ENCODE measurements at regions not wholly inside any gene's neighbourhood (a gene's known extent, or its start where the extent isn't known, plus 50 kb on each side); places are given as distances from the start of the nearest gene placed in this dataset.

GRCh38 chr1:164384262-164384661, 174.7 kb upstream of the PBX1 start:
- H4K91ac ChIP-seq (ENCODE audit: low read length) = no peak overlapping the region
- no peaks in the 10 kb centered on the region for H3K9me3 ChIP-seq (ENCODE audit: control insufficient read depth, low read length)
- no peak overlapping the region for H3K23ac ChIP-seq (ENCODE audit: low read length in 2 of 2)
- no peaks in the 10 kb centered on the region for H3K4me1 ChIP-seq (ENCODE audit: control insufficient read depth, insufficient read depth, low read depth, low read length)
- no peak overlapping the region for H3K4me2 ChIP-seq (ENCODE audit: low read length, poor library complexity, severe bottlenecking)
- H4K8ac ChIP-seq (ENCODE audit: low read length) = no peak overlapping the region
- H2AFZ ChIP-seq (ENCODE audit: low read depth, low read length) = no peak overlapping the region
- H3K9ac ChIP-seq (ENCODE audit: low read length) = no peak overlapping the region
- H2BK5ac ChIP-seq (ENCODE audit: low read depth, low read length, poor library complexity, severe bottlenecking) = no peak overlapping the region
- H2BK12ac ChIP-seq (ENCODE audit: low read length in 2 of 2) = no peak overlapping the region
- no peak overlapping the region for H3K18ac ChIP-seq (ENCODE audit: low read depth in 1 of 2, low read length in 2 of 2)
- H3K4ac ChIP-seq (ENCODE audit: low read depth in 1 of 2, low read length in 2 of 2) = no peak overlapping the region
- H3K27ac ChIP-seq (ENCODE audit: low read length, poor library complexity, severe bottlenecking) = no peak overlapping the region
- no peak for DNase-seq
- no peak overlapping the region for H2BK15ac ChIP-seq (ENCODE audit: low read depth, poor library complexity, severe bottlenecking)
- H3K14ac ChIP-seq (ENCODE audit: low read length in 2 of 2) = no peak overlapping the region
- H3K4me3 ChIP-seq (ENCODE audit: insufficient read depth in 1 of 2, low read depth in 1 of 2, low read length in 2 of 2) = no peak overlapping the region
- WGBS = 96% methylated on average over 3 of the region's 3 CpGs
- H2AK5ac ChIP-seq (ENCODE audit: low read length, severe bottlenecking) = no peak overlapping the region
- peaks cover 0 to under 1% of the 10 kb centered on the region in 2 experiments for H3K27me3 ChIP-seq (ENCODE audit: control insufficient read depth in 1 of 2, insufficient read depth in 1 of 2, low read length in 2 of 2)
- H2BK120ac ChIP-seq (ENCODE audit: low read depth, low read length) = no peak overlapping the region
- no peaks in the 10 kb centered on the region for H3K79me1 ChIP-seq (replicated peaks; ENCODE audit: low read length, poor library complexity, severe bottlenecking)
- no peaks in the 10 kb centered on the region for H3K36me3 ChIP-seq (ENCODE audit: control insufficient read depth in 1 of 2, insufficient read depth in 2 of 2, low read depth in 1 of 2, low read length in 2 of 2)

GRCh38 chr1:164417016-164417704, 141.8 kb upstream of the PBX1 start:
- Histone ChIP-seq H3K79me1 (replicated peaks; ENCODE audit: low read length, poor library complexity, severe bottlenecking) (no peaks in the 10 kb centered on the region), H3K4ac (ENCODE audit: low read depth in 1 of 2, low read length in 2 of 2) (no peak overlapping the region), H2BK15ac (ENCODE audit: low read depth, poor library complexity, severe bottlenecking) (no peak overlapping the region), H3K23ac (ENCODE audit: low read length in 2 of 2) (no peak overlapping the region), H2BK5ac (ENCODE audit: low read depth, low read length, poor library complexity, severe bottlenecking) (no peak overlapping the region), H2BK120ac (ENCODE audit: low read depth, low read length) (no peak overlapping the region), H2AK5ac (ENCODE audit: low read length, severe bottlenecking) (no peak overlapping the region), H3K4me1 (ENCODE audit: control insufficient read depth, insufficient read depth, low read depth, low read length) (no peaks in the 10 kb centered on the region), H2AFZ (ENCODE audit: low read depth, low read length) (no peak overlapping the region), H3K18ac (ENCODE audit: low read depth in 1 of 2, low read length in 2 of 2) (no peak overlapping the region), H2BK12ac (ENCODE audit: low read length in 2 of 2) (no peak overlapping the region), H3K14ac (ENCODE audit: low read length in 2 of 2) (no peak overlapping the region), H3K4me3 (ENCODE audit: insufficient read depth in 1 of 2, low read depth in 1 of 2, low read length in 2 of 2) (no peak overlapping the region), H3K27ac (ENCODE audit: low read length, poor library complexity, severe bottlenecking) (no peak overlapping the region), H3K9ac (ENCODE audit: low read length) (no peak overlapping the region), H4K91ac (ENCODE audit: low read length) (no peak overlapping the region), H3K36me3 (ENCODE audit: control insufficient read depth in 1 of 2, insufficient read depth in 2 of 2, low read depth in 1 of 2, low read length in 2 of 2) (no peaks in the 10 kb centered on the region), H3K27me3 (ENCODE audit: control insufficient read depth in 1 of 2, insufficient read depth in 1 of 2, low read length in 2 of 2) (no peaks in the 10 kb centered on the region), H3K4me2 (ENCODE audit: low read length, poor library complexity, severe bottlenecking) (no peak overlapping the region), H4K8ac (ENCODE audit: low read length) (no peak overlapping the region), H3K9me3 (ENCODE audit: control insufficient read depth, low read length) (peaks cover 3% of the 10 kb centered on the region)
- DNase-seq = no peak
- WGBS = 43% methylated on average over 1 of the region's 2 CpGs

- H4K91ac ChIP-seq (ENCODE audit: low read length) = no peak overlapping the region
- H3K36me3 ChIP-seq (ENCODE audit: control insufficient read depth in 1 of 2, insufficient read depth in 2 of 2, low read depth in 1 of 2, low read length in 2 of 2) = no peaks in the 10 kb centered on the region
- H2BK15ac ChIP-seq (ENCODE audit: low read depth, poor library complexity, severe bottlenecking) = no peak overlapping the region
- no peaks in the 10 kb centered on the region for H3K79me1 ChIP-seq (replicated peaks; ENCODE audit: low read length, poor library complexity, severe bottlenecking)
- H3K4me3 ChIP-seq (ENCODE audit: insufficient read depth in 1 of 2, low read depth in 1 of 2, low read length in 2 of 2) = no peak overlapping the region
- no peaks in the 10 kb centered on the region for H3K27me3 ChIP-seq (ENCODE audit: control insufficient read depth in 1 of 2, insufficient read depth in 1 of 2, low read length in 2 of 2)
- no peak overlapping the region for H2AFZ ChIP-seq (ENCODE audit: low read depth, low read length)
- no peak overlapping the region for H3K9ac ChIP-seq (ENCODE audit: low read length)
- H3K9me3 ChIP-seq (ENCODE audit: control insufficient read depth, low read length) = no peaks in the 10 kb centered on the region
- H3K4me1 ChIP-seq (ENCODE audit: control insufficient read depth, insufficient read depth, low read depth, low read length) = no peaks in the 10 kb centered on the region
- no peak overlapping the region for H3K4me2 ChIP-seq (ENCODE audit: low read length, poor library complexity, severe bottlenecking)
- no peak overlapping the region for H2BK120ac ChIP-seq (ENCODE audit: low read depth, low read length)
- 90% methylated on average over 1 of the region's 1 CpG for WGBS
- no peak overlapping the region for H3K14ac ChIP-seq (ENCODE audit: low read length in 2 of 2)
- H4K8ac ChIP-seq (ENCODE audit: low read length) = no peak overlapping the region
- H3K4ac ChIP-seq (ENCODE audit: low read depth in 1 of 2, low read length in 2 of 2) = no peak overlapping the region
- H3K23ac ChIP-seq (ENCODE audit: low read length in 2 of 2) = no peak overlapping the region
- no peak overlapping the region for H3K18ac ChIP-seq (ENCODE audit: low read depth in 1 of 2, low read length in 2 of 2)
- H3K27ac ChIP-seq (ENCODE audit: low read length, poor library complexity, severe bottlenecking) = no peak overlapping the region
- no peak overlapping the region for H2BK12ac ChIP-seq (ENCODE audit: low read length in 2 of 2)
- DNase-seq = no peak
- H2AK5ac ChIP-seq (ENCODE audit: low read length, severe bottlenecking) = no peak overlapping the region
- no peak overlapping the region for H2BK5ac ChIP-seq (ENCODE audit: low read depth, low read length, poor library complexity, severe bottlenecking)
These were observed 135.8 kb upstream of the PBX1 start for GRCh38 chr1:164423136-164423535.

DNA sequence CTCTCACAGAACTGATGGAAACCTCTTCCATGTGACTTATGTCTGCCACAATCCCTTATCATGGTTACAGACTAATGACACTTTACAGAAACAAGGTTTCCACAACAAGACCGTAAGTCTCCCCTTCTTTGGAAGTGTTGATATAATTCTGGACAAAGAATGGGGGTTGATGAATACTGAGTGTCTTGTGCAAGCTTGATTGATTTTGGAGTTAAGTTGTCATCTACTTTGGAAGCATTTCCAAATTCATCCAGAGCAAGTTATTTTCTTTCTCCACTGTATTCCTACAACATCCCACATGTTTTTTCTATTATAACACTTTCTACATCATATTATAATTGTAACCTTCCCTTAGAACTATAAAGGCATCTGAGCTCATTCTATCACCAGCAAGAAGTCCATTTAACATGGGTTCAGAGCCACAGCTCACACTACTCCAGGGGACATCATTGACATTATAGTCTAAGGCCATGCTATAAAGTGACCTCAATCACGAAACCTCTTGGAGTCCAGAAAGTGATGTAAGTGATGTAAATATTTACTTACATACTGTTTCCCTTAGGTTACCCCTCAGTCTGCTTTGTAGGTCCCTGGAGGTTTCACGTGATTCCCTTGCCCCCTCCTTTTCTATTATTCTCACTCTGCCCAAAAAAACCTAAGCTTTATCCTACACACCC, 125.7 kb upstream of the PBX1 start:
- no peak overlapping the region for H2AFZ ChIP-seq (ENCODE audit: low read depth, low read length)
- no peak overlapping the region for H3K23ac ChIP-seq (ENCODE audit: low read length in 2 of 2)
- H3K18ac ChIP-seq (ENCODE audit: low read depth in 1 of 2, low read length in 2 of 2) = no peak overlapping the region
- H3K14ac ChIP-seq (ENCODE audit: low read length in 2 of 2) = no peak overlapping the region
- H3K27ac ChIP-seq (ENCODE audit: low read length, poor library complexity, severe bottlenecking) = no peak overlapping the region
- no peaks in the 10 kb centered on the region for H3K79me1 ChIP-seq (replicated peaks; ENCODE audit: low read length, poor library complexity, severe bottlenecking)
- no peak overlapping the region for H3K4ac ChIP-seq (ENCODE audit: low read depth in 1 of 2, low read length in 2 of 2)
- H3K9ac ChIP-seq (ENCODE audit: low read length) = no peak overlapping the region
- H3K27me3 ChIP-seq (ENCODE audit: control insufficient read depth in 1 of 2, insufficient read depth in 1 of 2, low read length in 2 of 2) = peaks cover 0 to 3% of the 10 kb centered on the region in 2 experiments
- no peak overlapping the region for H4K91ac ChIP-seq (ENCODE audit: low read length)
- no peak overlapping the region for H3K4me2 ChIP-seq (ENCODE audit: low read length, poor library complexity, severe bottlenecking)
- H2AK5ac ChIP-seq (ENCODE audit: low read length, severe bottlenecking) = no peak overlapping the region
- H3K9me3 ChIP-seq (ENCODE audit: control insufficient read depth, low read length) = no peaks in the 10 kb centered on the region
- 65% methylated on average over 1 of the region's 3 CpGs for WGBS
- H3K36me3 ChIP-seq (ENCODE audit: control insufficient read depth in 1 of 2, insufficient read depth in 2 of 2, low read depth in 1 of 2, low read length in 2 of 2) = no peaks in the 10 kb centered on the region
- no peak overlapping the region for H2BK5ac ChIP-seq (ENCODE audit: low read depth, low read length, poor library complexity, severe bottlenecking)
- H3K4me1 ChIP-seq (ENCODE audit: control insufficient read depth, insufficient read depth, low read depth, low read length) = no peaks in the 10 kb centered on the region
- H4K8ac ChIP-seq (ENCODE audit: low read length) = no peak overlapping the region
- no peak overlapping the region for H2BK120ac ChIP-seq (ENCODE audit: low read depth, low read length)
- no peak overlapping the region for H3K4me3 ChIP-seq (ENCODE audit: insufficient read depth in 1 of 2, low read depth in 1 of 2, low read length in 2 of 2)
- no peak overlapping the region for H2BK12ac ChIP-seq (ENCODE audit: low read length in 2 of 2)
- DNase-seq = no peak
- no peak overlapping the region for H2BK15ac ChIP-seq (ENCODE audit: low read depth, poor library complexity, severe bottlenecking)

All from mesenchymal stem cell (in vitro differentiated cells and primary cell).